ENCODE measurements at regions not wholly inside any gene's neighbourhood (a gene's known extent, or its start where the extent isn't known, plus 50 kb on each side); places are given as distances from the start of the nearest gene placed in this dataset.
"Not testable (repeated sequence)": the region's sequence is repeated elsewhere in the genome, so short reads cannot be mapped to it uniquely, and the experiment has no call there.

GRCh38 chr4:127518046-127518445 is 114.7 kb upstream of the INTU start:
- Histone ChIP-seq H3K36me3 (ENCODE audit: insufficient read depth, insufficient read length, low read length) (no peaks in the 10 kb centered on the region), H3K4me1 (ENCODE audit: insufficient read depth, insufficient read length) (no peaks in the 10 kb centered on the region), H3K27me3 (ENCODE audit: insufficient read depth, insufficient read length) (no peaks in the 10 kb centered on the region), H3K9ac (ENCODE audit: insufficient read length, low read depth) (no peak overlapping the region), H3K4me3 (ENCODE audit: insufficient read length, low read depth) (no peak overlapping the region), H3K9me3 (ENCODE audit: insufficient read depth, low read length) (no peaks in the 10 kb centered on the region)
- DNase-seq (ENCODE audit: low read depth, low spot score), result no peak
- TF ChIP-seq YY1 (IDR thresholded peaks at IDR 0.05; ENCODE audit: insufficient read depth, insufficient read length) (no peak), SUZ12 (IDR thresholded peaks at IDR 0.05; ENCODE audit: extremely low read depth, insufficient read depth, insufficient read length) (no peak), ZNF274 (IDR thresholded peaks at IDR 0.05; ENCODE audit: low read depth, low read length) (no peak)

- Histone ChIP-seq H3K4me3 (ENCODE audit: insufficient read length, low read depth) (no peak overlapping the region), H3K36me3 (ENCODE audit: insufficient read depth, insufficient read length, low read length) (no peaks in the 10 kb centered on the region), H3K4me1 (ENCODE audit: insufficient read depth, insufficient read length) (no peaks in the 10 kb centered on the region), H3K9me3 (ENCODE audit: insufficient read depth, low read length) (no peaks in the 10 kb centered on the region), H3K27me3 (ENCODE audit: insufficient read depth, insufficient read length) (no peaks in the 10 kb centered on the region), H3K9ac (ENCODE audit: insufficient read length, low read depth) (no peak overlapping the region)
- DNase-seq (ENCODE audit: low read depth, low spot score), result no peak
- TF ChIP-seq SUZ12 (IDR thresholded peaks at IDR 0.05; ENCODE audit: extremely low read depth, insufficient read depth, insufficient read length), result no peak
- TF ChIP-seq YY1 (IDR thresholded peaks at IDR 0.05; ENCODE audit: insufficient read depth, insufficient read length), result no peak
- TF ChIP-seq ZNF274 (IDR thresholded peaks at IDR 0.05; ENCODE audit: low read depth, low read length), result no peak
These were observed 111.3 kb upstream of the INTU start for GRCh38 chr4:127521463-127521862.

DNA sequence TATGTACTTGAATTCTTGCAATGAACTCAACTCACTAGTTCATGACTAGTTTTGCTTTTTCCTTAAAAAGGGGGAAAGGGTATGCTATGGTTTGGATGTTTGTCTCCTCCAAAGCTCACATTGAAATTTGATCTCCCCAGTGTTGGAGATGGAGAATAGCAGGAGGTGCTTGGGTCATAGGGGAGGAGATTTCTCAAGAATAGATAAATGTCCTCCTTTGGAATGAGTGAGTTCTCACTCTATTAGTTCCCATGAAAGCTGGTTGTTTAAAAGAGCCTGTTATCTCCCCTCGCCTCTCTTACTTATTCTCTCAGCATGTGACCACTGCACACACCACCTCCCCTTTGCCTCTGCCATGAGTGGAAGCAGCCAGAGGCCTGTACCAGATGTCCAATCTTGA is 109.4 kb upstream of the INTU start:
- Histone ChIP-seq H3K9ac (ENCODE audit: insufficient read length, low read depth) (no peak overlapping the region), H3K4me1 (ENCODE audit: insufficient read depth, insufficient read length) (no peaks in the 10 kb centered on the region), H3K9me3 (ENCODE audit: insufficient read depth, low read length) (no peaks in the 10 kb centered on the region), H3K27me3 (ENCODE audit: insufficient read depth, insufficient read length) (no peaks in the 10 kb centered on the region), H3K4me3 (ENCODE audit: insufficient read length, low read depth) (no peak overlapping the region), H3K36me3 (ENCODE audit: insufficient read depth, insufficient read length, low read length) (no peaks in the 10 kb centered on the region)
- TF ChIP-seq YY1 (IDR thresholded peaks at IDR 0.05; ENCODE audit: insufficient read depth, insufficient read length) (no peak), ZNF274 (IDR thresholded peaks at IDR 0.05; ENCODE audit: low read depth, low read length) (no peak), SUZ12 (IDR thresholded peaks at IDR 0.05; ENCODE audit: extremely low read depth, insufficient read depth, insufficient read length) (no peak)
- no peak for DNase-seq (ENCODE audit: low read depth, low spot score)

GRCh38 chr4:127525608-127526007 is 107.1 kb upstream of the INTU start:
- no peaks in the 10 kb centered on the region for H3K27me3 ChIP-seq (ENCODE audit: insufficient read depth, insufficient read length)
- no peaks in the 10 kb centered on the region for H3K36me3 ChIP-seq (ENCODE audit: insufficient read depth, insufficient read length, low read length)
- DNase-seq (ENCODE audit: low read depth, low spot score), result no peak
- peaks cover 8% of the 10 kb centered on the region; the same call in 1 of the 2 replicates for H3K9me3 ChIP-seq (ENCODE audit: insufficient read depth, low read length)
- no peaks in the 10 kb centered on the region for H3K4me1 ChIP-seq (ENCODE audit: insufficient read depth, insufficient read length)
- no peak overlapping the region for H3K9ac ChIP-seq (ENCODE audit: insufficient read length, low read depth)
- TF ChIP-seq SUZ12 (IDR thresholded peaks at IDR 0.05; ENCODE audit: extremely low read depth, insufficient read depth, insufficient read length), result no peak
- TF ChIP-seq ZNF274 (IDR thresholded peaks at IDR 0.05; ENCODE audit: low read depth, low read length), result no peak
- TF ChIP-seq YY1 (IDR thresholded peaks at IDR 0.05; ENCODE audit: insufficient read depth, insufficient read length), result no peak
- no peak overlapping the region for H3K4me3 ChIP-seq (ENCODE audit: insufficient read length, low read depth)

- peaks cover 8% of the 10 kb centered on the region; the same call in 1 of the 2 replicates for H3K9me3 ChIP-seq (ENCODE audit: insufficient read depth, low read length)
- no peaks in the 10 kb centered on the region for H3K27me3 ChIP-seq (ENCODE audit: insufficient read depth, insufficient read length)
- H3K4me3 ChIP-seq (ENCODE audit: insufficient read length, low read depth), result no peak overlapping the region
- DNase-seq (ENCODE audit: low read depth, low spot score), result no peak
- no peaks in the 10 kb centered on the region for H3K4me1 ChIP-seq (ENCODE audit: insufficient read depth, insufficient read length)
- H3K36me3 ChIP-seq (ENCODE audit: insufficient read depth, insufficient read length, low read length), result no peaks in the 10 kb centered on the region
- H3K9ac ChIP-seq (ENCODE audit: insufficient read length, low read depth), result no peak overlapping the region
- TF ChIP-seq ZNF274 (IDR thresholded peaks at IDR 0.05; ENCODE audit: low read depth, low read length) (no peak), YY1 (IDR thresholded peaks at IDR 0.05; ENCODE audit: insufficient read depth, insufficient read length) (no peak), SUZ12 (IDR thresholded peaks at IDR 0.05; ENCODE audit: extremely low read depth, insufficient read depth, insufficient read length) (no peak)
These were observed 104.5 kb upstream of the INTU start for GRCh38 chr4:127528302-127528701.

DNA sequence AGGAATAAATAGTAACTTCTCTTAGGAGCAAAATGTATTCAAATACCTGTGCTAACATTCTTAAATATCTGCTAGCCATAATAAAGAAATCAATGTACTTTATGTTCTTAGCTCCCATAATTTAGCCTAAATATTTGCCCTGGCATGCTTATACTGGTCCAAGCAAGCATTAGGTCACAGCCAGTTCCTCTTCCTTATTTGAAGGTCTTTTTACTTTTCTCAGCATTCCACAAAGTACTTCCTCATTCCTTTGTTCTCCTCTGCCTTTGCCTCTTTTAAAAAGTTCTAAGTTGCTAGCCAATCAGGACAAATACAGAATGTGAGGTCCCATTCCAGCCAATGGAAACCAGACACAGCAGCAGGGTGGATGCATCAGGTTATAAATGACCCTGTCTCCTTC is 102.9 kb upstream of the INTU start:
- not testable (repeated sequence) for DNase-seq (ENCODE audit: low read depth, low spot score); H3K4me3 ChIP-seq (ENCODE audit: insufficient read length, low read depth); H3K9me3 ChIP-seq (ENCODE audit: insufficient read depth, low read length); H3K9ac ChIP-seq (ENCODE audit: insufficient read length, low read depth); H3K4me1 ChIP-seq (ENCODE audit: insufficient read depth, insufficient read length); H3K27me3 ChIP-seq (ENCODE audit: insufficient read depth, insufficient read length); H3K36me3 ChIP-seq (ENCODE audit: insufficient read depth, insufficient read length, low read length)

DNA sequence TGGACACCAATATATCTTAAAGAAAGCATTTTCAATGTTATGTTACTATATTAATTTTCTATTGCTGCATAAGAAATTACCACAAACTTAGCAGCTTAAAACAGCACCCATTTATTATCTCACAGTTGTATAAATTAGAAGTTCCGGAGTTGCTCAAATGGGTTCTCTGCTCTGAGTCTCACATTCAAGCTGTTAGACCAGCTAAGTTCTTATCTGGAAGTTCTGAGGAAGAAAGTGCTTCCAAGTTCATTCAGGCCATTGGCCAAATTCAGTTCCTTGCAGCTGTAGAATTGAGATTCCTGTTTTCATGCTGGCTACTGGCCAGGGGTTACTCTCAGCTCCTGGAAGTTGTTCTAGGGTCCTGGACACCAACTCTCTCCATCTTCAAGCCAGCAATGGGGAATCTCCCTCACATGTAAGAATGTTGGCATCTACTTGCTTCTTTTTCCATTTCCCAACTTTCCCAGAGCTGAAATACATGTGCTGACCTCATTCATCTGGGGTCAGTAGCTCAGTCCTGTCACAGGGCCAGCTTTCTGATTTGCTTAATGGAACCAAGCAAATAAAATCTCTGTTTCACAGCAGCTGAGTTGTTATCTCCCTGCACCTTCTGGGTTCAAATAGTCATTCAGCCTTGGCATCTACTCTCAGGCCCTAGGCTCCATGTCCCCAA is 99.6 kb upstream of the INTU start:
- no peak overlapping the region for H3K9ac ChIP-seq (ENCODE audit: insufficient read length, low read depth)
- no peaks in the 10 kb centered on the region for H3K36me3 ChIP-seq (ENCODE audit: insufficient read depth, insufficient read length, low read length)
- H3K4me3 ChIP-seq (ENCODE audit: insufficient read length, low read depth), result no peak overlapping the region
- peaks cover 8% of the 10 kb centered on the region; the same call in 1 of the 2 replicates for H3K9me3 ChIP-seq (ENCODE audit: insufficient read depth, low read length)
- TF ChIP-seq ZNF274 (IDR thresholded peaks at IDR 0.05; ENCODE audit: low read depth, low read length) (no peak), SUZ12 (IDR thresholded peaks at IDR 0.05; ENCODE audit: extremely low read depth, insufficient read depth, insufficient read length) (no peak), YY1 (IDR thresholded peaks at IDR 0.05; ENCODE audit: insufficient read depth, insufficient read length) (no peak)
- H3K4me1 ChIP-seq (ENCODE audit: insufficient read depth, insufficient read length), result no peaks in the 10 kb centered on the region
- no peaks in the 10 kb centered on the region for H3K27me3 ChIP-seq (ENCODE audit: insufficient read depth, insufficient read length)
- no peak for DNase-seq (ENCODE audit: low read depth, low spot score)
